ENCODE measurements at regions not wholly inside any gene's neighbourhood (a gene's known extent, or its start where the extent isn't known, plus 50 kb on each side); places are given as distances from the start of the nearest gene placed in this dataset.
"Not testable (repeated sequence)": the region's sequence is repeated elsewhere in the genome, so short reads cannot be mapped to it uniquely, and the experiment has no call there.

GRCh38 chr5:125085797-125086505, 339.5 kb upstream of the ZNF608 start:
- no peak for DNase-seq

GRCh38 chr5:125088522-125089105, 342.2 kb upstream of the ZNF608 start:
- no peak for DNase-seq

- DNase-seq = not testable (repeated sequence)
Observed at GRCh38 chr5:125092138-125092537, 345.7 kb upstream of the ZNF608 start.

GRCh38 chr5:125093776-125094175, 347.3 kb upstream of the ZNF608 start:
- no peak for DNase-seq

- no peak for DNase-seq
Observed at GRCh38 chr5:125100342-125100741, 353.9 kb upstream of the ZNF608 start.

- no peak for DNase-seq
Observed at GRCh38 chr5:125100951-125101350, 354.5 kb upstream of the ZNF608 start.

GRCh38 chr5:125103459-125103858, 357.0 kb upstream of the ZNF608 start:
- no peak for DNase-seq

- DNase-seq = no peak
Observed at GRCh38 chr5:125106271-125106670, 359.8 kb upstream of the ZNF608 start.

- no peak for DNase-seq
Observed at GRCh38 chr5:125106881-125107280, 360.4 kb upstream of the ZNF608 start.

- DNase-seq = no peak
Observed at GRCh38 chr5:125109293-125109692, 362.9 kb upstream of the ZNF608 start.

- DNase-seq = no peak
Observed at GRCh38 chr5:125109816-125110215, 363.4 kb upstream of the ZNF608 start.

GRCh38 chr5:125112196-125112595, 365.8 kb upstream of the ZNF608 start:
- no peak for DNase-seq

- no peak for DNase-seq
Observed at GRCh38 chr5:125113328-125113727, 366.9 kb upstream of the ZNF608 start.

GRCh38 chr5:125115195-125115525, 368.7 kb upstream of the ZNF608 start:
- DNase-seq = no peak

- no peak for DNase-seq
Observed at GRCh38 chr5:125117566-125117965, 371.1 kb upstream of the ZNF608 start.

GRCh38 chr5:125120012-125120411, 373.6 kb upstream of the ZNF608 start:
- no peak for DNase-seq

GRCh38 chr5:125125031-125125823, 378.8 kb upstream of the ZNF608 start:
- no peak for DNase-seq

- no peak for DNase-seq
Observed at GRCh38 chr5:125126050-125126449, 379.6 kb upstream of the ZNF608 start.

GRCh38 chr5:125129151-125129806, 382.8 kb upstream of the ZNF608 start:
- DNase-seq = no peak

GRCh38 chr5:125130591-125130990, 384.2 kb upstream of the ZNF608 start:
- DNase-seq = no peak

- DNase-seq = no peak
Observed at GRCh38 chr5:125134216-125135081, 388.0 kb upstream of the ZNF608 start.

GRCh38 chr5:125137535-125137934, 391.1 kb upstream of the ZNF608 start:
- no peak for DNase-seq

Measured in renal pelvis (tissue), 1 donor.